ENCODE measurements at regions not wholly inside any gene's neighbourhood (a gene's known extent, or its start where the extent isn't known, plus 50 kb on each side); places are given as distances from the start of the nearest gene placed in this dataset.
"Not testable (repeated sequence)": the region's sequence is repeated elsewhere in the genome, so short reads cannot be mapped to it uniquely, and the experiment has no call there.

DNA sequence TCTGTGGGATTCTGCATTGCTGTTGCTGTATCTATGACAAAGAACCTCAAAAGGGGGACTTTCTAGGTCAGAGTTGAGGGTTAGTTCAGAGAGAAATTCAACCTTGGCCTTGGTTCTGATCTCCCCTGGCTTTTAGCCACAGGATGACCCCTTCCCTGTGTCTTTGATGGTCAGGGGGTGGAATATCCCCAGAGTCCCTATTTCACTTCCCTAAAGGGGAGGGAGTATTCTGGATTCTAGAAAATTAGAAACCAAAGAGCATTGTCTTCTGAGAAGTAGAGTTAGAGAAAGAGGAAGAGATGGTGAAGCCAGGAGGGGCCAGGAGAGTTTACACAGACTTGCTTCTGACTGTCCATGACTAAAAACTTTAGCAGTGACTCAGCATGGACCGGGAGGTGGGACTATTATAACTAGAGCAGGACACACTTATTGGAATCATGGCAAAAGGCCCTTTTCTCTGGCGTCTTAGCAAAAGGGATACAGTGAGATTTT lies 56.2 kb upstream of the LPAR1 start:
- DNase-seq (ENCODE audit: low spot score): peak; percentile 9
- FAIRE-seq: no peak

DNA sequence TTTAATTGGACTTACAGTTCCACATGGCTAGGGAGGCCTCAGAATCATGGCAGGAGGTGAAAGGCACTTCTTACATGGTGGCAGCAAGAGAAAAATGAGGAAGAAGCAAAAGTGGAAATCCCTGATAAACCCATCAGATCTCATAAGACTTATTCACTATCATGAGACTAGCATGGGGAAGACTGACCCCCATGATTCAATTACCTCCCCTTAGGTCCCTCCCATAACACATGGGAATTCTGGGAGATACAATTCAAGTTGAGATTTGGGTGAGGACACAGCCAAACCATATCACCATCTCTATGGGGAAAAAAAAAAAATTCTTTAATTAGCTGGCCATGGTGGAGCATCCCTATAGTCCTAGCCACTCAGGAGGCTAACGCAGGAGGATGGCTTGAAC lies 53.9 kb upstream of the LPAR1 start:
- DNase-seq (ENCODE audit: low spot score): not testable (repeated sequence)

More for the DNA sequence above, 53.9 kb upstream of the LPAR1 start:
- not testable (repeated sequence) for FAIRE-seq

All from urothelium cell line (cell line).